ENCODE measurements at regions not wholly inside any gene's neighbourhood (a gene's known extent, or its start where the extent isn't known, plus 50 kb on each side); places are given as distances from the start of the nearest gene placed in this dataset.

DNA sequence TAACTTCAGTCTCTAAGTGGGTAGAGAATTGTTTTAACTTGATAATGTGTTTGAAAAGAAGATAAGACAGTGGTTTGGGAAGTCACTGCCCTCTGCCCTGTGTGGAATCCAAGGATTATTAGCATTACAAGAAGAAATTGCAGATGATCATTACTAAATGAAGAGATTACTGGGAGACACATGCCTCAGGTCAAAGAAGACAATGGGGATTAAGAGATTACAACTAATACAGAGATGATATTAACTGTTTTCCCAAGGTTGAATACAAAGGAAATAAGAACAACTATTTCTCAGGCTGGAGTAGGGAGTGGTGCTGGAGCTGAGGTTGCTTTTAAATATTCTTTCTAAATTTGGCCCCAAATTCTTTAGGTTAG is 166.0 kb downstream of the TRMT11 start:
- DNase-seq: no peak

DNA sequence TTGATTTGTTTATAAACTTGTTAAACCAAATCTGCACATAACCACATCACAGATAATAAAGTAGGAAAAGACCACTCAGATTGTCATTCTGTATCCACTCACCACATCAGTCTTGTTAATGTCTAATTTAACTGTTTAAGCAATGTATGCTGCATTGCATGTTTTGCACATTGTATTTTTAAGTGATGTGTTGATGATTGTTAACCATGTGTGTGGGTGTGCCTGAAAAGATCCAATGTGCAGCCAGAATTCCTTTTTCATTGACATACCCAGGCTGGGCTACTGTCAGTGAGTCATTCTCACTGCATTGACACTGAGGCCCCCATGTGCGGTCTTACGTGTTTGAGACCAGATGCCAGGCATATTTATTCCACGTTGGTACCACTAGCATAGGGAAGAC is 167.3 kb downstream of the TRMT11 start:
- DNase-seq: no peak

DNA sequence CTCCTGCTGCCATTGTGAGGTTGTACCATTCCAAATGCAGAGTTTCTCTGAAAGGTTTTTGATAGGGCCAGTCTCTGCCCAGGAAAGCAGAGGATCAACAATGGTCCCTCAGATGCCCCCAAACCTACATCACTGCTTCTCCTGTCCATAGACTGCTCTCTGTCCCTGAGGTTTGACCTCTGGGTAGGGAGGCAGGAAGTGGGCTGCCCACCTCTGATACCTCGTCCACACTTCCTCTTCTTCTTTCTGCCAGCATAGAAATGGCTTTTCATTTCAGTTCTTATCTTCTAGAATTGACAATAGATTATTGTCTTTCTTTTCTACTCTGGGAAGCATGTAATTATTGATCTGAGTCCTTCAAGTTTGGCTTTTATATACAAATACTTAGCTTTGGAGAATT is 170.6 kb downstream of the TRMT11 start:
- peak; percentile 49 to 56 for DNase-seq

DNA sequence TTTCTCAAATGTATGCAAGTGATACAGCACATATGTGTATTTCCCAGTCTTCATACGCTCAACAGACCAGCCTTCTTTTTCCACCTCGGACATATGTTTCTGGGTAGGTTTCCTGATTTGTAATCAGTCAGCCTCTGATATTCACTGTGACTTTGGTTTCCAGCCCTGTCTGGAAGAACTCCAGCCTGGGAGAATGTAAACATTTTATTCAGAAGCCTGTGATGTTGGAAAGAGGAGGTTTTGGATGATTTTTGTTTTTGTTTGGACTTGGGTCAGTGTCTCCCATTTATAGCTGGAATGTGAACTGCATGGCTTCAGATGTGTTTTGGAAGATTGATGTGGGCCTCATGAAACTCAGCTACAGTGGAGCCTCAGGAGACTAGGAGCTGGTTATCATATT is 172.2 kb upstream of the CENPW start:
- DNase-seq: no peak

DNA sequence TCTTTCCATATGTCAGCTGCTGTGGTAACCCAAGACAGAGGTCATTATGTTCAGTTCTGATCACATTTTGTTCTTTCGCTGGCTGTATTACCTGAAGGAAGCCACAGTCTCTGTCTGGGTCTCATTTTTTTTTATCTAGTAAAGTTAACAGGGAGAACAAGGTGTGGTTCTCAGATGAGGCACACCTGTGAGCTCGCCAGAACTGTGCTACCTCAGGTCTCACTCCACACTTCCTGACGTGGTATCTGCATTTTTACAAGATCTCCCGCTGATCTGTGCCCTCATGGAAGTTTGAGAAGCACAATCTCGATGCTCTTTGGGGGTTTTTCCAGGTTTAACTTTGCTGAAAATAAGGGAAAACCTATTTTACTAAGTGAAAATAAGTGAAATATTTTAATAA is 169.5 kb upstream of the CENPW start:
- no peak for DNase-seq

DNA sequence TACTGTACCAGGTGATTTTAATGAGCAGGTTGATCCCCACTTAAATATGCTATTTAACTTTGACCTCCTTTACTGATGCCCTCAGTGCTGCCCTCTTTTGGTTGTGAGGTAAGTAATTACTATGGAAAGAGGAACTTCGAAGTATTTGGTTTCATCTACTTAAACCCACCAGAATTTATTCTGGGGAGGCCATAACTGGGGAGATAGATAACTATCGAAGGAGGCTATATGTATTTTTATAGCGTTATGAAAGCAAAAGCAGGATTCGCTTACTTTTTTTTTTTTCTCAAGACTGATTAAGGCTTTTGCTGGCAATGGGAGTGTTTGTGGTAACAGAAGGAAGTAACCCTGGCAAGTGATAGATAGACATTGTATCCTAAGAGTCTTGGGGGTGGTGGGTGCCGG is 168.9 kb upstream of the CENPW start:
- DNase-seq: peak; percentile 84 to 86

DNA sequence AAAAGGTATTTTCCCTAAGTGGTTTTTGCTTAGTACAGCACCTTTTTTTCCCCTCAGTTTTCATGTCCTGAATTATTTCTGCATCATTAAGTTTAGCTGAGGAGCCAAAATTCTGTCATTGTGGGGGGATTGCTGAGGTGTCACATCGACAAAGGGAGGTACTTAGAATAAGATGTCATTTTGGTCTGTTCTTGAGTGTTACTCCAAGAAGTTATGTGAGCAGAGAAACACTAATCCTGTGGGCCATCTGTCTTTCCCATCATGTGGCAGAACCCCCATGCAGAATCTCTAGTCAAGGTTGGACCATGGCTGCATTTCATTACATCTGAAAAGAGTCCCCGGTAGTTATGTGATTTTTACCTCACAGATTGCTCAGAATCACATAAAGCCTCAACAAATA is 167.8 kb upstream of the CENPW start:
- no peak for DNase-seq

DNA sequence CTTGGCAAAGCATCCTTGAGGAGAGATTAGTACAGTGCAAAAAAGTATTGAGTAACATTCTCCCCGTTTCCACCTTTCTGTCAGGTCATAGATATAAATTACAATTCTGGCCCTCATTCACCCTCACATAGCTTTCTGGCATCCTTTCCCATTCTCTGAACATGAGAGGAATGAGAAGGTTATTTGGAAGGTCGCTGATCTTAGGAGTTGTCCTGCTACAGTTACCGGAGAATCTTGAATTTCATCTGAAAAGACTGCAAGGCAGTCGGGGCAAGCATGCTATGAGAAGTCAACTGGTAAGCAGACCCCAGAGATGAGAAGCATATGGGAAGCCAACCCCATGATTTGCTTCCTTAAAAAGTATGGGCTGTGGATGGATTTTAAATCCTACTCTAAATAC is 166.7 kb upstream of the CENPW start:
- DNase-seq: no peak

DNA sequence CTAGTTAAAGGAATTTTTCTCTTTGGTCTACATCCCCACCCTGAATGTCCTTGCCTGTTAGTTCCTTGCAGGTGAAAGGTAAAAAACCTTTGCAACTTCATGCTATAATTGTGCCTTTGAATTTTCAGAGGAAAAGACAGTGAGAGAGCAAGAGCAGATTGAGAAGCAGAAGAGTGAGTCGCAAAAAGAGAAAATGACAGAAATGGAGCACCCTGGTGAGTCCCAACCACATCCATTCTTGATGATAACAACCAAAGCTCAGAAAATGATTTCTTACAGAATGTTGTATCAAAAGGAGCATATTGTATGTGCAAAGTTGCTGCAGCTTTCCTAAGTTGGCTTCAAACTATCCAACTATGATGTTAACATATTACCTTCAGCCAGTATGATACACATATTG is 165.2 kb upstream of the CENPW start:
- DNase-seq: no peak

DNA sequence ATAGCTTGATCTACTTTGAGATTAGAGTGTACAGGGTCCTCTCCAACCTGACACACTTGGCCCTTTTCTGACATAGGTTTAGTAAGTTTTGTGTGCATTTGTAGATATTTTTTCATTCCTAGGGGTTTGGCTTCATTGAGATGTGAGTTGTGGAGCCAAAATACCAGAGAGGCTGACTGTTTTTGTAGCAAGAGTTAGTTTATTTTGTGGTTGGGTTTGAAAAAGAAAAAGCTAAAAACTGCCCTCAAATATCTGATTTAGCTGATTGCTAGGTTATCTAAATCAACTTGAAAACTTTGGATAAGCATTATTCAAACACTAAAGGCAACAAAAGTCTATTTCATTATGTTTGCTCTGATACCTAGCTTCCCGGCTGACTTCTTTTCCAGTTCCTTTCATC is 164.7 kb upstream of the CENPW start:
- no peak for DNase-seq

DNA sequence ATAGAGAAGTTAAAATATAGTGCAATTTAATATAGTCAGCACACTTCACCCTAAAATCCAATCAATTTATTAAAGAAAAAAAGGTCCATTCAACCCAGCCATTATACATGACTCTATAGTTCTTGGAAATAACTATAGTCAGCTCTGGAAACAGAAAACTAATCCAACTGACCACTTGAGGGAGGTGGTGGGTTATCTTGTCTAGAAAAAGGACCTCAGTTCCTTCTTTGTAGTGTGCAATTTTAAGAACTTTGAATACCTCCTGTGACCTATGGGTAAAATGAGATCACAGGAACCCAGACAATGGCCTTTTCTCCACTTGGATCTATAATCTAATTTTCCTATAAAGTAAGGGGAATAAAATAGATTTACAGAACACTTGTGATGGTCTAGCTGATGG is 163.6 kb upstream of the CENPW start:
- peak; percentile 46 to 69 for DNase-seq

DNA sequence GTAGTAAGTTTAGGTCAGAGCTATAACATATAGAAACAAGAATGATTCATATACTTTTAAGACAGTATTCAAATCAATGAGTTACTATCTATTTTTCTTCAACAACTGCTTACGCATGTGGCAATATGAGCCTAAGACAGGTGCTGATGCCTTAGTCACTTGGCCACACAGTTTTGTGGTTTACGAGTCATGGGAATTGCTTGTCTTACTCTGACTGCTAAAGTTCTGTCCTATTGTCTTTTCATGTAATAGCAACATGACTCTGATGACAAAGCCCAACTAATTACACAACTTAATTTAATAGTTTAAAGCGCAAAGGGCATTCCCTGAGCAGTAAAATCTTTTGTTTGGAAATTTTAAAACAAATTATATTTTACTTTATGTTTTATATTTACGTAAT is 159.3 kb upstream of the CENPW start:
- peak; percentile 73 to 81 for DNase-seq

DNA sequence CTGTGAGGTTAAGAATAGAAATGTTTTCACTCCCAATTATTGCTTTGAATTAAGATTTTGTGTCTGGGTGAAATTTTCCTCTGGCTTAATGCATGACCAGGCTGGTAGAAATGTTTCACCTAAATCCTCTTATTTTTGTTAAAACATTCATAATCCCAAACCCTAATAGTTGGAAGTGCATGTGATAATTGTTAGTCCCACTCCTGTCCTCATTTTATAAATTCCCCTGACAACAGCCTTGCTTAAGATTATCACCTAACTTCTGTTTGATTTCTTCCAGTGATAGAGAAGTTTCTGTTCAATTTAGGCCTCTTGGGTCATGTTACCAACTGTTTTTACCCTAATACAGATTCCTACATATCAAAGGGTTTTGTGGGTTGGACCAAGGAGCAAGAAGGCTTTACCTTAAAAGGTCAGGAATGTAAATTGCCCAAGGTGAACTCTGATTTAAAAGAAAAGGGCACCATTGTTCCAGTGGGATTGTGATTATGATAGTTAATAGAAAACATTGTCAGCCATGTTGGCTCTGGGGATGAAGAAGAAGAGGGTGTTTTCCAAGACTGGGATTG is 158.7 kb upstream of the CENPW start:
- no peak for DNase-seq

DNA sequence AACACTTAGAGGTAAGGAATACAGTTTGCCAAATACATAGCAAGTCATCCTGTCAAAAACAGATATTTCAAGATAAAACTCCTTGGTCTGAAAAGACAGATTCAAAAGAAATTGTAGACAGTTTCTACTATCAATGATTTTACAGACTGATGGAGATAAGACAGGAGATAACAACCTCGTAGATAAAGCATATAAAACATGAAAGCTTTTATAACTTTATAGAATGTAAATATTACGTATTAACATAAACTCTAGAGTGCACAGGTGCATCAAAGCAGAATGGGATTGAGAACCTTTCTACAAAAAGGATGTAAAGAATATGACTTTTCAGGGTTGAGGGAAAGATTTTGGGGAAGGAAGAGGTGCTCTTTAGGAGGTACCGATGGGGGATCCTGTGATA is 158.0 kb upstream of the CENPW start:
- no peak for DNase-seq

DNA sequence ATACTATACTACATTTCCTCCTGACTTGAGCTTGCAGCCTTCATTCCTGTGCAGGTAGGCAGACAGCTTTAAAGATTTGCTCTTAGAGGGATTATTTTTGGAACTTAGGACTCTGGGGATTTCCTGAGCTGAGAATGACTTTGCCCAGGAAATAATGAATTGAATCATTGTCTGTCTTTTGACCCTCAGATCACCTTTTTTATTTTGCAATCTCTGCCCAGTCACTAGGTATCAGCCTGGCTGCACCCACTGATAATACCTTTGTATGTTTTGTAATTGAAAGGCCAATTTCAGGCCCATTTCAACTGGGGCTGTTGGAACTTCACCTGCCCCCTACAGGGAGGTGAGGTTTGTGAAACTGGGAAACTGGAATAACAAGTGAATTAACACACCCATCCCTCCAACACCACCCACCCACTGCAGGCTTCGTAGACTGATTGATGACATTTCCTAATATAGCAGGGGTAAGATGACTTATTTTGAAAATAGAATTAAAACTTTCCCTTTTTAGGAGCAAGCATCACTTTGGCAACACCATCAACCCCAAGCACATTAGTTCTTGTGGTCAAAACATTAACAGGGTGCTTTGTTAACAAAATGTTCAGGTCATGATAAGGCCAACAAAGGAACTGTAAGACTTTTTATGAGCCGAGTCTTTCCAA is 157.1 kb upstream of the CENPW start:
- DNase-seq: no peak

DNA sequence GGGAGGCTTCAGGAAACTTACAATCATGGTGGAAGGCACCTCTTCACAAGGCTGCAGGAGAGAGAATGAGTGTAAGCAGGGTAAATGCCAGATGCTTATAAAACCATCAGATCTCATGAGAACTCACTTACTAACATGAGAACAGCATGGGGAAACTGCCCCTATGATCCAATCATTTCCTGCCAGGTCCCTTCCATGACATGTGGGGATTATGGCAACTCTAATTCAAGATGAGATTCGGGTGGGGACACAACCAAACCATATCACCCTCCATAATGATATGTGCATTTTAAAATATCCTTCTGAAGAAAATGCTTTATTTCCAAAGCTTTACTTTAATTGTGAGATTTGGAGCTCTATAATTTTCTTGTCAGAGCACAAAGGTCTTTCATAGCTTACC is 154.1 kb upstream of the CENPW start:
- DNase-seq: no peak

DNA sequence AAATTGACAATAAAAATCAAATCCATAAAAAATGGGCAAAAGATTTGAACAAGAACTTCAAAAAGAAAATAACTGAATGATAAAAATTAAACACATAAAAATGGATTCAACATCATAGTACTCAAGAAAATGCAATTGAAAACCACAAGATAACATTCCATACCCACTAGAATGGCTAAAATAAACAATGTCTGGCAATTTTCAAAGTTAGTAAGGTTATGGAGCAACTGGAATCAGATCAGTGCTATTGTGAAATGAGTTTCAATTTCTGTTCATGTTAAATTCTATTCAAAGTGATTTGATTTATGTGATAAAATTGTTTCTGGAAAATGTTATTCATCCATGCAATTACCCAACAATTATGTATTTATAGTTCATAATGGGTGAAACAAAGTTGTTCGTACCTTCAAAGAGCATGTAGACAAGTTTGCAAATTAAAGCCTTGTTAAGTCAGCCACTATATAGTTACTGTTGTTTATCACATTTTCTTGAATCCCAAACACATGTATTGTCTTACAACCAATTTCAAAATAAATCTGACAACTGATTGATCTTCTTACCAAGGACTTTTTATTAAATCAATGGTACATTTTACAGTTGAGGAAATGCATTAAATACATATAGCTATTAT is 151.5 kb upstream of the CENPW start:
- no peak for DNase-seq

DNA sequence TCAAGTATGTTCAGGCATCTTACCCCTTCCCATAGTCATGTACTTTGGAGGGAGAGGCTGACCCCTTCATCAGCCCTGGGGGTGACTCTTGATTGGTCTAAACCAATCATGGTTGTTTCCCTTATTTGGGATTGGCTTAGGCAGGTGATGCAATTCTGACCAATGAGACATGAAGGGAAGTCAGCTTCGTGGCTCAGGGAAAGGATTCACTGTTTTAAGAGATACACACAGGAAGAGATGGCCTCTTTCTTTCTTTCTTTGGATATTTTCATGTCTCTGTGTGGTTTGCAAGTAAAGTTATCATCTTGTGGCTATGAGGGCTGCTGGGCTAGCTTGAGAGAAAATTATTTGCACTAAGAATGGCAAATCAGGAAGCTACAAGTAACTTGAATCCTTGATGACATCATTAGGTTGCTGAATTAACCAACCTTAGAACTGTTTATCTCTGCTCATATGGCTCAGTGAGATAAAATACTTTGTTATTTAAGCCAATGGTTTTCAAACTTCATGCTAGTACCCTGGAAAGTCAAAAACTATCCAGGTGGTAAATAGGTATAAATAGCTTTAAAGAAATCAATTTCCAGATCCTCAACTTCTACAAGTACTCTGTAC is 144.2 kb upstream of the CENPW start:
- DNase-seq: no peak

DNA sequence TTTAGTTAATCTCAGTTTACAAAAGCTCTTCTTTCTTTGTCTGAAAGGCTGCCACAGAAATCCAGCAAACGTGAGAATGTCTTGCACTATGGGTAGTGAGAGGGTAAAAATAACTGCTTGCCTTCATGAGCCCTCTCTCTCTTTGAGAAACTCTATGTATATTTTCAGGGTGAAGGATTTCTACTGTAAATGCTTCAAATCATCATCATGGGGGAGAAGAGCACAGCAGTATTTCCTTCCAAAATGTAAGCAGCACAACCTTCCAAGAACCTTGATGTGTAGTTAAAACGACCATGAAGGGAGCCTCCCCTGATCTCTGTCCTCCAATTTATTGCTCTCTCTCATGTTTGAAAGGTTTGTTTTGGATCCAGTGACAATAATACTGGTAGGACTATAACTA is 141.3 kb upstream of the CENPW start:
- DNase-seq: no peak

DNA sequence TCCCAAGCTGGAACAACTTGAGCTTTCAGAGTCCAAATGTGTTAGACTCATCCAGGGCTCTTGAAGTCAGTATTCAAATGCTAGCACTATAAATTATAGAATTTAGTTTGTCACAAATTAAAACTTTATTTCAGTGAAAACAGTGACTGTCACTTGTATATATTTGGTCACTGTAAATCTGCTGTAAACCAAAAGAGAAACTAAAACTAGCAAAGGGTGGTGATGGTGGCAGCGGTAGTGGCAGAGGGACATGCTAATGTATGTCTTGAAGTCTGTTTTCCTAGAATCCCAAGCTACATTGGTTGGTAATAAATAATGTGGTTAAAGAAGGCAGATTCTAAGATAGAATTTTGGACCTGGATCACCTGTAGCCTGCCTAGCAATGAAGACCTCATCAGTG is 140.4 kb upstream of the CENPW start:
- DNase-seq: no peak

DNA sequence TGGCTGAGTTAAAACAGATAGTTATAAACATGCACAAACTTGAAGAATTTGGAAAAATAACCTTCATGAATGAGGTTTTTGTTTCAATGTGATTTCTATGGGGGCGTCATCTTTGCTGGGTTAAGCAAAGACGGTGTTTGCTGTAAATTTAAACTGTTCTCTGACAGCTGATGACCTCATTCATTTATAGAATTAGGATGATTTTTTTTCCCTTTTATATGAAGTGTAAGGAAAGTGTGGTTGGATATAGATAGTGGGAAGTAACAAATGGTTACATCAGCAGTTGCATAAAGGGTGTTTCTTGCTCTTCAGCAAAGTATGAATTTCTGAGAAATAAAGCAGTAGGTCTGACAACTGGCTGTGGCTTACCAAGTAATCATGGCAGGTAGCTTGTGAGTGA is 137.2 kb upstream of the CENPW start:
- DNase-seq: no peak

DNA sequence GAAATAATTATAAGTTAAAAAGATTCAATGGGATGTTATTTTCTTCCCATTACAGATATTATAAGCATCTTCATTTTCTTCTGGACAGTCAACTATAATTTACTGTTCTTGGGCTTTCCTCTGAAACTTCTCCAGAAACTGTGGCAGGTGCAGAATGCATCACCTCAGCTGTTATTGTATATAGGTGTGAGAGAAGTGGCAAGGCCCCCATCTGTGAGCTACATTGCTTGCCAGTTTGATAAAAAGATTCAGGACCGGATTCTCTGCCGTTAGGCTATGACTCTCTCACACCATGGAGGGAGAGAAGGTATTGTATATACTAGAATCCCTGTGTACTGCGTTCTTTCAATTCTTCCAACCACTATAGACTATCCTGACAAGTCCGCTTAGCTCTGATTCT is 135.8 kb upstream of the CENPW start:
- no peak for DNase-seq

DNA sequence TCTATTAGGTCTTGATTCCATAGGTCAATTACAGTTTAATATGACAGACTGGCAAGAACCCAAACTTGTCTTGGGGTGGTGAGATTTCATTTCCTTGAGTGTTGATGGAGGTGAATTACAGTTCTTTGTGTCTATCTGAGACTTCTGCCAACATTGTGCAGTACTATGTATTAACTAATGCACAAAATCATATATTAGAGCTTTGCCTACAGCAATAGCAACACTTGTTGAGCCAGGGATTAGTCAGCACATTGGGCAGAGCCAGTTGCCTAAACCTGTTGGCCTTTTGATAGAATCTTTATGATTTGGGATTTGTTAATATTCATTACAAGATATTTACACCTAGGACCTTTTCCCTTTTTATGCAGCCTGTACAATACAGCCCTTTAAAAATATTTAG is 135.3 kb upstream of the CENPW start:
- no peak for DNase-seq

DNA sequence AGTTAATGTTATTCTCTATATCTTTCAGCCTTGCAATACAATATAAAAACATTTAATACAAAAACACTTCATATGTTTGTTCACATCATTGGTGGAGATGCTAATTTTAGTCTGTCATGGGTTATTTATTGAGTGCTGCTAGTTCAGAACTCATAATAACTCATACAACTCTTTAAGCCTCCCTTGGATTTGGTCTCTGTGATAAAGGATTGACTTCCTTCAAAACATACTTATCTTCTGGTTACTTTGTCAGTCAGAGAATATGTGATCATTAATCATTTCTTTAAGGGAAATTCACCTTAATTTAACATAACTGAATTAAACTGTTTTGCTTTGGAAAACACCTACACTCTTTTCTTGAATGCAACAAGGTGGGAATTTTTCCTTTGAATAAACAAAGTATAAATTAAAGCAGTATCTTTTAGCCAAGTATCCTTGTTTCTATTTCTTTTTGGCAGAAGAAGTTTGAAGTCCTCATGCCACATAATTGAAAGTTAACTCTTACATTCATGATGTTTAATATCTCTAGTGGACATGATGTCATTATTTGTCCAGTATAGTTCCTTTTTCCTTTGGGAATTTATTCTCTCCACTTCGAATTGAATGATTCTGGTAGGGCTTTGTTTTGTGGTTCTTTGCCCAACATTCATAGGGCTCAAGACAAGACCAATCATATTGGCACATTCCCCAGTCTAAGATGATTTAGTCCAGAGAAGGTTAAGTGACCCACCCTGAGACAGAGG is 133.2 kb upstream of the CENPW start:
- no peak for DNase-seq
